ENCODE measurements at regions not wholly inside any gene's neighbourhood (a gene's known extent, or its start where the extent isn't known, plus 50 kb on each side); places are given as distances from the start of the nearest gene placed in this dataset.
"Not testable (repeated sequence)": the region's sequence is repeated elsewhere in the genome, so short reads cannot be mapped to it uniquely, and the experiment has no call there.

DNA sequence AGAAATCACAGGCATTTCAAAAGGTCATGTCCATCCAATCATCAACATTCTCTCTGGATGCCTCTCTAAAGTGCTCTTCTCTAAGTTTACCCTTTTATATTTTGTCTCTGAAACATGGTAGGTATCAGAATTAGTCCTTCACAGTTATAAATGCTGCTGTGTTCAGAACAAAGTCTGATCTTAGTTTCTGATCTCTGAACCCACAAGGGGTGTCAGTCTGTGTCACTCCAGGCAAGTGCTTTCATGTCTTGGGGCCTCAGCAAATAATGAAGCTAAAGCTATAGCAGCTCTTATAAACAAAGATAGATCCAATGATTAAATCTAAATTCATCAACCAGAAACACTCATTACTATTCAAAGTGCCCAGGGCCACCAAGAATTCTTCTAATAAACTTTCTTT lies 281.7 kb downstream of the BCL2L11 start:
- TF ChIP-seq POLR2A (IDR thresholded peaks at IDR 0.05; ENCODE audit: low read depth, low read length); POLR2AphosphoS5 (IDR thresholded peaks at IDR 0.05; ENCODE audit: low read depth, low read length); TAF1 (IDR thresholded peaks at IDR 0.05; ENCODE audit: low read depth, low read length); POU2F2 (IDR thresholded peaks at IDR 0.05; ENCODE audit: low read depth, low read length); SPI1 (IDR thresholded peaks at IDR 0.05; ENCODE audit: low read depth, low read length); PAX5 (IDR thresholded peaks at IDR 0.05; ENCODE audit: insufficient read depth, low read length, severe bottlenecking): not testable (repeated sequence)

Measured in GM12891 (cell line).